Type B pancreatic cell (in vitro differentiated cells): ENCODE measurements at regions not wholly inside any gene's neighbourhood (a gene's known extent, or its start where the extent isn't known, plus 50 kb on each side); places are given as distances from the start of the nearest gene placed in this dataset.

Experiments
- DNase-seq: peaks from one replicate; pipeline ENCODE4 v3.0.0; 2021; ENCODE audit warnings: mixed read lengths; ENCODE audit not compliant: unreplicated experiment; ENCODE audit errors: extremely low spot score
- H3K27ac Mint-ChIP-seq: 2 replicates; pipeline ENCODE4 v1.8.0; 2021; ENCODE audit warnings: mild to moderate bottlenecking, mixed read lengths
- H3K27me3 Mint-ChIP-seq: 2 replicates; pipeline ENCODE4 v1.8.0; 2021; ENCODE audit warnings: mixed read lengths
- H3K36me3 Mint-ChIP-seq: 2 replicates; pipeline ENCODE4 v1.8.0; 2021; ENCODE audit warnings: mixed read lengths
- H3K4me1 Mint-ChIP-seq: one replicate; pipeline ENCODE4 v1.8.0; 2021; ENCODE audit warnings: mixed read lengths; ENCODE audit not compliant: unreplicated experiment
- H3K4me3 Mint-ChIP-seq: 2 replicates; pipeline ENCODE4 v1.8.0; 2021; ENCODE audit warnings: mild to moderate bottlenecking, mixed read lengths
- H3K9me3 Mint-ChIP-seq: 2 replicates; pipeline ENCODE4 v1.8.0; 2021; ENCODE audit warnings: mixed read lengths
- CTCF ChIP-seq: fragments of 200-600 bp; sonication (generic); conservative IDR thresholded peaks from 2 replicates; pipeline ENCODE4 v1.5.0; 2021; ENCODE audit warnings: antibody characterized with exemption, mild to moderate bottlenecking

DNA sequence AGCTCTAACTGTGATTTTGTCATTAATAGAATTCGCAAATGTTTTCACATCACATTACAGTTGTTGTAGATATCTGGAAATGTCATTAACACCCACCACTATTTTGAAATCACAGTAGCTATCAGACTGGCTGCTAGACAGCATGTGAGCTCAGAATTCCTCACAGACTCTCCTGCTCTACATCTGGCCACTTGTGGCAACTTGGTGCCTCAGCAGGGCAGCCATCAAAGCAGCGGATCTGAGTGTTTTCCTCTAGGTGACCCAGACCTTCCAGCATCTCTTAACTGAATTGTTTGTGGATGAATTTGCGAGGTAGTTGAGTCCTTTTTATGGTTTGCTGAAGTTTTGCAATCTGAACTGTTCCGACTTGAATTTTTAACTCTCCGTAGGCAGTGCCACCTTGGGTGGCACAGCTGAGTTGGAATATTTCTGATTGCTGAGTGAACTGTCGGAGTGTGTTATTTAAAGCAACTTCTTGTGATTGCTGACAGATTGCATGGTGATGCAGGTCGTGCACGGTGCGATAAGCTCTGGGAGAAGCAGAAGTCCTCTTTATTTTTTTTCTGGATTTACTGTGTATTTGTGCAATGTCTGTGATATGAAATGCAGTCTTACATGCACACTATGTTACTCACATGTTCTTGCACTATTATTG is 114.0 kb upstream of the PLET1 start:
- no peak for DNase-seq
- Mint-ChIP-seq H3K27ac (no peak overlapping the region), H3K9me3 (no peaks in the 10 kb centered on the region), H3K4me3 (no peak overlapping the region), H3K36me3 (no peaks in the 10 kb centered on the region), H3K27me3 (peaks cover 12% of the 10 kb centered on the region), H3K4me1 (no peaks in the 10 kb centered on the region)
- TF ChIP-seq CTCF = no peak

DNA sequence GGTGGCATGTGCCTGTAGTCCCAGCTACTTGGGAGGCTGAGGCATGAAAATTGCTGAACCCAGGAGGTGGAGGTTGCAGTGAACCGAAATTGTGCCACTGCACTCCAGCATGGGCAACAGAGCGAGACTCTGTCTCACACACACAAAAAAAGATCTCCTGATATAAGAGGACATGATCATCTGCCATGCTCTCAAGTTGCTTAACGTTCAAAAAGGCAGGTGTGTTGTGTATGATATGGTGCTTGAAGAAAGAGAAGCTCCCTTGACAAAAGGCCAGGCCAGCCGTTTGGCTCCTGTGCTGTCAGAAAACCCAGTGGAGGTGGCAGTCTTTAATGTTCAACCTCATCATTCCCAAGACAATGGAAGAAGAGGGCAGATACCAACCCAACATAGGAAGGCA is 117.3 kb upstream of the PLET1 start:
- H3K4me1 Mint-ChIP-seq = no peaks in the 10 kb centered on the region
- peaks cover 2% of the 10 kb centered on the region for H3K27me3 Mint-ChIP-seq
- H3K9me3 Mint-ChIP-seq = no peaks in the 10 kb centered on the region
- DNase-seq = no peak
- no peak for TF ChIP-seq CTCF
- no peaks in the 10 kb centered on the region for H3K36me3 Mint-ChIP-seq
- no peak overlapping the region for H3K4me3 Mint-ChIP-seq
- H3K27ac Mint-ChIP-seq = no peak overlapping the region

- Mint-ChIP-seq H3K36me3 (no peaks in the 10 kb centered on the region), H3K4me3 (no peak overlapping the region), H3K9me3 (peaks cover 5% of the 10 kb centered on the region), H3K27me3 (no peaks in the 10 kb centered on the region), H3K27ac (no peak overlapping the region), H3K4me1 (no peaks in the 10 kb centered on the region)
- DNase-seq = no peak
- no peak for TF ChIP-seq CTCF
These were observed 119.8 kb upstream of the PLET1 start for GRCh38 chr11:112380464-112380863.

DNA sequence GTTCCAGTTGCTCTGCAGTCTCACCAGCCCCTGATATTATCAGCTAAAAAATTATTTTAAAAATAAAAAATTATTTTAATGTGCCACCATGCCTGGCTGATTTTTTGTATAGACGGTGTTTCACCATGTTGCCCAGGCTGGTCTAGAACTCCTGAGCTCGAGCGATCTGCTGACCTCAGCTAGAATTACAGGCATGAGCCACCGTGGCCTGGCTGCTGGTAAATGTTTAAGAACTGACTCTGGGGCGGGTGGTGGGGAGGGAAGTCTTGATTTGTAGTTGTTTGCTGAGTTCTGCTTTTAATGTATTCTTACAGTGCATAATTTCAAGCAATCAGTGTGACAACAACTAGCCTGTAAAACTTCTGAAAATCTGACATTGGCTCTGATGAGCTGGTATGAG is 120.9 kb upstream of the PLET1 start:
- no peaks in the 10 kb centered on the region for H3K4me1 Mint-ChIP-seq
- TF ChIP-seq CTCF = no peak
- H3K36me3 Mint-ChIP-seq = no peaks in the 10 kb centered on the region
- H3K27ac Mint-ChIP-seq = no peak overlapping the region
- H3K4me3 Mint-ChIP-seq = no peak overlapping the region
- DNase-seq = no peak
- H3K27me3 Mint-ChIP-seq = no peaks in the 10 kb centered on the region
- peaks cover 5% of the 10 kb centered on the region for H3K9me3 Mint-ChIP-seq

- DNase-seq = no peak
- H3K4me3 Mint-ChIP-seq = no peak overlapping the region
- H3K4me1 Mint-ChIP-seq = no peaks in the 10 kb centered on the region
- no peak for TF ChIP-seq CTCF
- H3K27ac Mint-ChIP-seq = no peak overlapping the region
- peaks cover 5% of the 10 kb centered on the region for H3K9me3 Mint-ChIP-seq
- H3K27me3 Mint-ChIP-seq = no peaks in the 10 kb centered on the region
- no peaks in the 10 kb centered on the region for H3K36me3 Mint-ChIP-seq
These were observed 121.9 kb upstream of the PLET1 start for GRCh38 chr11:112382561-112382960.

- no peak for DNase-seq
- TF ChIP-seq CTCF = no peak
- Mint-ChIP-seq H3K36me3 (peaks cover 3% of the 10 kb centered on the region), H3K4me1 (peaks cover 7% of the 10 kb centered on the region), H3K9me3 (peaks cover 14% of the 10 kb centered on the region), H3K27ac (no peak overlapping the region), H3K27me3 (peaks cover 11% of the 10 kb centered on the region), H3K4me3 (no peak overlapping the region)
These were observed 127.8 kb upstream of the PLET1 start for GRCh38 chr11:112388496-112388895.
